HG03571 (cell line): ENCODE measurements at regions not wholly inside any gene's neighbourhood (a gene's known extent, or its start where the extent isn't known, plus 50 kb on each side); places are given as distances from the start of the nearest gene placed in this dataset.

Experiments
- ATAC-seq: cut with Tn5 transposase; IDR thresholded peaks from one replicate; pipeline ENCODE4 v1.9.1; 2021; ENCODE audit not compliant: unreplicated experiment

DNA sequence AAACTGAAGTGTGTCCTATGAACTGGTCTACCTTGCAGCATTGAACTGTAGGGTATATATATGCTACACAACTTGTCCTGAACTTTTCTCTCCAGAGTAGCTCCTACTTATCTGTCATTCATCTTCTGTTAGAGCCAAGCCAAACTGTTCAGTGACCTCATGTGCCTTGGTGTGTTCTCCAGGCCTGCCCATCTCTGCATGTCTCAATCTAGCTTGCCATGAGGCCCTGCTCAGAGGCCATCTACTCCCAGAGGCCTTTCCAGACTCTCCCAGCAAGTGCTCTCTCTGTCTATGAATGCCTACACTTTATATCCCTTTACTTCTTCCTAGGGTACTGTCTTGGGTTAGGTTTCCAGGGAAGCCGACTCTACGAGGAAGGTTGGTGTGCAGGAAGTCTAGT lies 99.8 kb upstream of the MTPN start:
- no peak for ATAC-seq

DNA sequence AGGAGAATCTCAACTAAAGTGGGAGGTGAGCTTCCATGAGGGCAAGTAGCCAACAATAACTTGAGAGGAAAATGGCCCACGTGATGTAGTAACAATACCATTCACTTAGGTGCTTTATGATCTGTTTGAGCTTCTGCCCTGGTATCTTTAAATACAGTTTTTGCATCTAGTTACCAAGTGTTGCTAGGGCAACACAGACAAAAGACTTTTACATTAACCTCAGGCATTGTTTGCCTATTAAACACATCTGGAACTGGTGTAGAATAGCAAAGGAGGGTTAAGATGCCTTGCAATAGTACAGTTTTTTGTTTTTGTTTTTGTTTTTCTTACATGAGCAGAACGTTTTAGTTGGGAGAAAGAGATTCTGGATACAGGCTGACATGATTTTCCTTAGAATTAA lies 97.7 kb upstream of the MTPN start:
- no peak for ATAC-seq

DNA sequence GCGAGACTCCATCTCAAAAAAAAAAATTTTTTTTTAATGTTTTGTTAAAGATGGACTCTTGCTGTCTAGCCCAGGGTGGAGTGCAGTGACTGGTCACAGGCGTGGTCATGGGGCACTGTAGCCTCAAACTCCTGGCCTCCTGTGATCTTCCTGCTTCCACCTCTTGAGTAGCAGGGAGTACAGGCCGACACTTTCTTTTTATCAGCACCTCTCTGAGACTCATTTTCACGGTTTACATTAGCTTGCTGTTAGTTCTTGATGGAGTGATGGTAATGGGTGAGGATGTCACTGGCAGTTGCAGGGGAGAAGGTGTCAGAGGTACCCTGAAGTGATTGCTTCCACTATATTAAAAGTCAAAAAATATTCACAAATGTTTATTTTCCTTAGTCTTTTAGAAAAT lies 95.3 kb upstream of the MTPN start:
- no peak for ATAC-seq

DNA sequence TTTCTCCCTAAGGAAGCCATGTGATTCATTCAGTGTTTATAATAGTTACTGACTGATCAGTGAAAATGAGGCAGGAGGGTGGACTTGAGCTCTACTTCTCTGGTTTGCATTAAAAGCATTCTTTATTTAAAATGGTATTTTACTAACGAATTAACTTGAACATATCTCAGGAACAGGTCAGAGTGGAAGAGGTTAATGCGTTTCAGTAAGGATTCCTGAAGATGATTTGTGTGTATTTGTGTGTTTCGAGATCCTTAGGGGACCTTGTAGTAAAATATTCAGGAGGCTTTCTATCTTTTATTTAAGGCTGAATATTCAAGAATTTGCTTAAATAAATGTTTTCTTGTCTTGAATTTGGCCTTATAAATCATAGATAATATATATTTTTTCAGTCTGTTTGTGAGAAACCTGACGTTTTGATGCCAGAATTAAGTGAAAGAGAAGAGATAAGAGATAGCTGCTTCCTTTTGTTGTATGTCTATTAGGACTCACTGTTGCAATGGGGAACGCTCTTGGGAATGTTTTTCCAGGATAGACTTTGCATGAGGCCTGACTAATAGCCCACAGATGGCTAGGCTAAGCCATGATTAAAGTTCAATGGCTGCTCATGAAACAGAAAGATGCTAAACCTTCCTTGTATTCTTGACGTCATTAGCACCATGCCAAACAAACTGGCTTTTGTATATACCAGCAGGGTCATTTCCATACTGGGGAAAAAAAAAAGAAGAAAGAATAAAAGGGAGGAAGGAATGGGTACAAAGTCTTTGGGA lies 93.8 kb upstream of the MTPN start:
- no peak for ATAC-seq

DNA sequence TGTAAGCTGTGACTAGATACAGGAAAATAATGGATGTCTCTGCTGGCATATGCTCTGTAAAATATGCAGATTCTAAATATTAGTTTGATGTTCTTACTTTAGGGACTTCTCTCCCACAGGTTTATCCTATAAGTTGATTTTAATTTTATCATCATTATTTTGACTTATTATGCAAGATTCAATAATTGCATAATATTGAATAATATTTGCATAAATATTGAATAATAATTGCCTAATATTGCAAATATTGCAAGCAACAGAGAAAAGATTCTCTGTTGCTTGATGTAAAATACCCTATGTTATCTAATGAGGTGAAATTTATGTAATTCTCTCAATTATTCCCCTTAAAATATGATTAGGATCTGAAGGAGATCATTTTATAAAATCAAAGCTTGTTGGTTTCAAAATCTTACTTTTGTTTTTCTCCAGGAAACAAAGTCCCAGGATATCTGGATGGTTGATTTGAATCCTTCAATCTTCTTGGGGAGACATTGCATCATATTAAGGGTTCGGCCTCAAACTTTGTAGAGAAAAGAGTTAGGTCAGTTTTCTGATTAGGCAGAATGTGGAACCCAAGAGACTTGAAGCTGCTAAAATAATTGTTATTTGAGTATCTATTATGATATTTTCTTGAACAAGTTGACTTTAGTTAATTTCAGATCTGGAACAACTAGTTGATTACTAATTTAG lies 92.8 kb upstream of the MTPN start:
- no peak for ATAC-seq

DNA sequence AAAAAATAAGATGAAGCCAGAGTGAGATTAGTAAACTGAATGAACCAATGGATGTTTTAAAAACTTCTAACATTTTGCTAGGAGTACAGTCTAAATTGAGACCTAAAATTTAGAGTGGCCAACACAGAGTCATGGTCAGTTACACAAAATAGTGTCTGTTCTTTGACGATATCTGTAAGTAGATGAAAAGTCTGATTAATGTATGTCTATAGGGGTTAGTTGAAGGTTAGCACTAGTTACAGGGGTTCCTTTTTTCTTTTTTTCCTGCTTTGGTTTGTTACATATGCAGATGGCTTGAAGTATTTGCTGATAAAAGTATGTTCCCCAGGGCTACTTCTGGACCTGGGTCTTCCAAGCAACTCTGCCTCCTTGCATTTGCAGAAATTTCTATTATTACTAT lies 90.1 kb upstream of the MTPN start:
- no peak for ATAC-seq

DNA sequence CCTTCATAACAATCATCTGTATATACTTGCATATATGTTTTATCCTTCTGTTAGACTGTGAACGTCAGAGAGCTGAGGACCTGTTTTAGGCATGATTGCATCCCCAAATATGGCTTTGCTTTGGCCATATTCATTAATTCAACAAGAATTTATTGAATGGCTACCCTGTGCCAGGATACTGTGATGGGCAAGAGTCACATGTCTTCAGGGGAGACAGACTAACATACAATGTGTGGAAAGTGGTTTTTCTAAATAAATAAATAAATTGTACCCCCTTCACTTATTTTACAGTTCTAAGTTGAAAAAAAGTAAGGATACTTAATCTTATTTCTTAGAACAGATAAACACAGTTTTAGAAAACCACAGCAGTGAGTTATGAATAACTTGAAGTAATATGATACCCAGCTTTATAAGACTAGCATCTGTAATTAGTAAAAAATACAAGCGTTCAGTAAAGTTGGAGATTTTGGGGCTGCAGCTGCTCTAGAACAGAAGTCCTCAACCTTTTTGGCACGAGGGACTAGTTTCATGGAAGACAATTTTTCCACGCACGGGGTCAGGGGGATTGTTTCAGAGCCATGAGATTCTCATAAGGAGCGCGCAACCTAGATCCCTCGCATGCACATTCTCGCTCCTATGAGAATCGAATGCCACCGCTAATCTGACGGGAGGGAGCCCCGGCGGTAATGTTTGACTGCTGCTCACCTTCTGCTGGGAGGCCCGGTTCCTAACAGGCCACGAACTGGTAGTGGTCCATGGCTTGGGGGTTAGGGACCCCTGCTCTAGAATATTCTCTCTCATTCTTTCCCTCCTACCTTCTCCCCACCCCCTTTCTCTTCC lies 89.4 kb upstream of the MTPN start:
- no peak for ATAC-seq

DNA sequence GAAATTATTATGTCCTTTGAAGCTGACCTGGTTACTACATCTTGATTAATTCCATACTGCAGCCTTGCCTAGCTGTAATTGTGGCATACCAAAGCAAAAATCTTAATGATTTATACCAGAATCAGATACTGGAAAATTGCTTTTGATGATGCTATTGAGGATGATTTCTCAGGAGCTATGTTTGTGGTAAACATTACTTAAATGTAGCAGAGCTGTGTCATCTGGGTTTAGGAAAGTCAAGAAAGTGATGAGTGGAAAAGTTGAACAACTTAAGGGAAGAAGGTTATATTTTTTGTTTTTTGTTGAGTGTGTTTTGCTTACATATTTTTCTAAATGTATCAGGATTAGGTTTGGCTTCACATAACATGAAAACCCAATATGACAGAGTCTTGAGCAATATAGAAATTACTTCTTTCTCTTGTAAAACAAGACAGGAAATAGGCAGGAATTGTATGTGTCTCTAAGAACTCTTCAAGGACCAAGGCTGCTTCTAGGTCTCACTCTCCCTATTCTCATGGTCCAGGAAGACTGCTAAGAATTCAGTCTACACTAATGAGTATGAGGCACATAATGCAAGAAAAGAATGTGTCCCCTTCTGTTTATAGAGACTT lies 87.6 kb upstream of the MTPN start:
- no peak for ATAC-seq

DNA sequence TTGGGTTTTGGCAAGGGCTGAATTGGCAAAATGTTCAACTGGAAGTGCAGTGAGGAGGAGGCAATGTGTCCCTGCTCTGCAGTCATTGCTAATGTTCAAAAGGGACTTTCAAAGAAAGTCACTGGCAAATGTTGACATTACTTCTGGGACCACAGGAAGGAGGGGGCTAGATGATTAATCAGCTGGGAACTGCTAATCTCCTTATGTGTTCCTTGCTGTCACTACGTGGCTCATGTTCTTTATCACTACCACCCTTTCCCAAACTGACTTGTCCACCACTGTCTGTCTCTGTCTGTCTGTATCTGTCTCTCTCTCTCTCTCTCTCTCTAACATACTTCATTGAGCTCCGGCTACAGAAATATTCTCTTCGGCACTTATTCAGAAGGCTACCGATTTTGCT lies 86.9 kb upstream of the MTPN start:
- no peak for ATAC-seq

DNA sequence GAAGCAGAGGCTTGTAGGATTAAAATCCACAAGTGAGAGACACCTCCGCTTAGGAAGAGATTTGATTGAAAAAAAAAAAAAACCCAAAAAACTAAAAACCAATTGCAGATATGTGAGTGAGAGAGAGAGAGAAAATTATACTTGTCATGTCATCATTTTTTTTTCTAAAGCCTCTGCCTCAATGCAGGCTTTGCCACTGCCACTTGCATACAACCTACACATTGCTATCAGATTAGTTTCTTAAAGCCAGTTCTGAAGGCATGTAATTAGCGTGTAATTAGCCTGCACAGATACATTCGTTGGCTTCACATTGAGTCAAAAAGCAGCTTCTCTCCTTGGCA lies 86.1 kb upstream of the MTPN start:
- no peak for ATAC-seq

DNA sequence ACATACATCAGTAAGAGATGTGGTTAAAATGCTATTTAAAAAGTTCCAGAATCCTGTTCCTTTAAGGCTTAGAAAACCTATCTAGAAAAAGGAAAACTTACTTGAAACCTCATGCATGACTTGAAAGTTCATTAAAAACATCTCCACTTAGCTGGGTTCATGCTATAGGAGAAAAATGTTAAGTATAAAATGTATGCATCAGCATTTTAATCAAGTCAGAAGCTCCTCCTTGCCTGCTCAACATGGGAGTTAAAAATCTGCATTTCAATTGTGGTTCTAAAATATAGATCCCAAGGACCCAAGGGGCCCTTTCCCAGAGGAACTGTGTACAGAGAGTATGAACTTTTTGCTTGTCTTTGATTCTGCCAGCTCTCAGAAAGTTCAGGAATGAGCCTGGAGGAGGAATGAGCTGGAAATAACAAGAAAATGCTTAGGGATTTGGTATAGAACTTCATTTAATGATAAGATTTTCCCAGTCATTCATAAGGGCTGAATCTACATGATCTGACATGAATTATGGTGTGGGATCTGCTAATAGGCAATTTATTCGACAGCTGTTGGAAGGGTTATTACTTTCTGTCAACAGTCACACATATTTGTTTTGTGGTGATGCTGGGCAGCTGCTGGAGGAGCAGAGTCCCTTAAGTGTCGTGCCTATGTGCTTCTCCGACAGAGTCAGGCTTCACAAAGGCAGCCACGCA lies 85.6 kb upstream of the MTPN start:
- no peak for ATAC-seq

DNA sequence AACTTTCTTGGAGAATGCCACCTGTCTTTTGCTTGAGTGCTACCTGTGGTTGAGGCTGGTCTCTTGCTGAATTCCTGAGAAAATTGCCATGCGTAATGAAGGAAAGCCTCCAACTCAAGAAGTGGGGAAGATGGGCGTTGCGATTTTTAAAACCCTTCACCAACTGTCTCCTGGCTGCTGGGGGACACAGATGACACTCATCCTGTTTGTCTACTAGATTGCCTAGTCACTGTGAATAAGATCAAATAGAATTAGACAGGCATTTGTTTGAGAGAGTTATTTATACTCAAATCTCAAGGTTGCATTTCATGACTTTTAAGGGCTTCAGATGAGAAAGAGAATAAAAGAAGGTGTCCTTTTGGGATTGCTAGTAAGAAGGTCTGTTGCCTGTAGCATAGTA lies 84.3 kb upstream of the MTPN start:
- ATAC-seq, result no peak

DNA sequence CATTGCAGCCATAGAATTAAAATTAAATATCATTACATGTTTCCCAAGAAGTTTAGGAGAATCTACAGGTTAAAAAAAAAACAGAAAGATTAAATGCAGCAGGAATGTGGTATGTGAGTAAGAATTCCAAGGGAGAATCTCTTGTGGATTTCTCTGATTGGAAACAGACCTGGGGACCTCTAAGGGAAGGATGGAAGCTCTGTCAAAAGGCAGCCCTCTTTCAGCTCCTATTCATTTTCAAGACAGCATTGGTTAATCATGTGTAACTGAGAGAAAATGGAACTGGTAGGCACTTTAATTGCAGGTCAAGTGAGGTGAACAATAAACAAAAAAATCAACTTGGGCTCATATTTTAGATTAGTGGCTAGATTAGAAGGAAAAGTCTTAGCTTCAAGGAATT lies 81.4 kb upstream of the MTPN start:
- no peak for ATAC-seq

DNA sequence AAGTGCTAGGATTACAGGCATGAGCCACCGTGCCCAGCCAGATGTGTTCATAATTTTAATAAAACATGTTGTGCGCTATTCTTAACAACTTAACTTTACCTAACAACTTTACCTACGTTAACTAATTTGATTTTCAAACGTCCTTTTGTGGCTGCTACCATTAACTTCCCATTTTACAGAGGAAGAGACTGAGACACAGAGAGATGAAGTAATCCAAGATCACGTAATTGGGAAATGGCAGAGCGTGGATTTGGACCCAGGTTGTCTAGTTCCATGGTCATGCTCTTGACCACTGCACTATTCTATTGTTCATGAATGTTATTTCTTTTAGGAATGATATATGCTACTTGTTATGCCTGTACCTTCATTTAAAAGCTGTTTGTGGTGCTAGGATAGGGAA lies 80.3 kb upstream of the MTPN start:
- no peak for ATAC-seq

DNA sequence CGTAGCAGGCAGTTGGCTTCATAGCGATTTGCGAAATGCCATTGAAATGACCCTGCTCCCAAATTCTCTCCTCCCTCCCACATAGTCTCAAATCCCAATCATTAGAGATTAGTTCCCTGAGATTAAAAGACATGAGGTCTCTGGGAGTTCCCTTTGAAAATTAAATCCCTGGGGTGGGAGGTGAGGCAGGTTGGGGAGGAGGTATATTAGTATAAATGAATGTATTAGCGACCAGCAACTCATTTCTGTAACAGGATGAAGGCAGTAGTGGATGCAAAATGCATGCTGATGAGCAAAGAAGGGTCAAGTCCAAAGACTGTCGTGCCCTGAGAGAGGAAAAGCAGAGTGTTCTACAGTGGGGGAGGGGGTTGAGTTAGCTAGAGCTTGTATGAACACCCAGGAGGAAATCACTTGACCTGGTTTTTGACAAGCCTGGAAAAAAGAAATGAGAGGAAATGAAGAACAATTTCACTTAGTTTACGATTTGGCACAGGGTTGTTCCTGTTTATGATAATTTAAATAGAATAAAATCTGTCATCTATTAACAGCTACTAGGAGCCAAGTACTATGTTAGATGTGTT lies 79.6 kb upstream of the MTPN start:
- no peak for ATAC-seq

DNA sequence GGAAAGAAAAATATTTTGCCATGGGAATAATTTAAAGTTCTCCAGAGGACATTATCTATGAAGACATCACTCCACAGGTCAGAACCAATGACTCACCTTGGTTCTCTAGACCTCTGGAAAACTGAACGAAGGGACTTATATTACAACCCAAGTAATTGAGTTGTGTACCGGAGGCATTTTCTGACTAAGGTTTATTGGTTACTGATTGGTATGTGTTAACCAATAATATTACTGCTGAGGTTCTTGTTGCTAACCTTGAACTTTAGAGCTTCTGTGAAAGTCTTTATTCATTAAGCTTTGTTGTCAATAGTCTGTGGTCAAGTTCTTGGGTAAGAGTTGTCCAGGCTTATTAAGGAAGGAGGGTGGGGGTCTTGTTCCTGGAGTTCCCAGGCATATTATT lies 78.1 kb upstream of the MTPN start:
- ATAC-seq, result no peak

DNA sequence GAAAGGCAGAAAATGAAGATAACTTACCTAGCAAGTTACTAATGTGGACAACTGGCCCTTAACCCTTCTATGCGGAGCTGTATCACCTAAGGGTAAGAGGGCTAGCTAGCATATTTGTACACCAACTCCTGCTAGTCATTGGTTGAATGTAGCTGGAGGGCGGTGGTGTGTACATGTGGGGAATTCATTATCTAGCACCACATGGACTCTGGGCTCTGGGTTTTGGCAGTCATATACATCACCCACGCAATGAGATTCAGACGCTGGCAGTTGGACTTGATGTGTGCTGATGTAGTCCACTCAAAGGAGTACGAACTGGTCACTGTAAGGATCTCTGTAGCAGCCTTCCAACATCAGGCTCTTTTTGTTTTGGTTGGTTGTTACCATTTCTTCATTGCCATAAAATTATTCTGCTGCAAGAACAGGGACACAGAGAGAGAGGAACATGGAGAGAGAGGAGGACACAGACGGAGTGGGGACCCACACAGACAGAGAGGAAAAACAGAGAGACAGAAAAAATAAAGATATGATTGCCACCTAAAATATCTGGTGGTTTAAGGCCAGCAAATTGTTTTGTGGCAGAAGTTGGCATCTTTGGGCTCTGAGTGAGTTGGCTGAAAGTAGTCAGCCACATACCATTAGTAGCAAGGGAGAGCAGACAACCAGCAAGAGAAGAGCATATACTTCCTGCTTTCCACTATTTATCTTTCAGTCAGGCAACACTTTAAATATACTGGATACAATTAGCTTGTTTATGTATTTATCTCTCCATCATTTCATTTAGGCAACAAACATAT lies 76.7 kb upstream of the MTPN start:
- no peak for ATAC-seq

DNA sequence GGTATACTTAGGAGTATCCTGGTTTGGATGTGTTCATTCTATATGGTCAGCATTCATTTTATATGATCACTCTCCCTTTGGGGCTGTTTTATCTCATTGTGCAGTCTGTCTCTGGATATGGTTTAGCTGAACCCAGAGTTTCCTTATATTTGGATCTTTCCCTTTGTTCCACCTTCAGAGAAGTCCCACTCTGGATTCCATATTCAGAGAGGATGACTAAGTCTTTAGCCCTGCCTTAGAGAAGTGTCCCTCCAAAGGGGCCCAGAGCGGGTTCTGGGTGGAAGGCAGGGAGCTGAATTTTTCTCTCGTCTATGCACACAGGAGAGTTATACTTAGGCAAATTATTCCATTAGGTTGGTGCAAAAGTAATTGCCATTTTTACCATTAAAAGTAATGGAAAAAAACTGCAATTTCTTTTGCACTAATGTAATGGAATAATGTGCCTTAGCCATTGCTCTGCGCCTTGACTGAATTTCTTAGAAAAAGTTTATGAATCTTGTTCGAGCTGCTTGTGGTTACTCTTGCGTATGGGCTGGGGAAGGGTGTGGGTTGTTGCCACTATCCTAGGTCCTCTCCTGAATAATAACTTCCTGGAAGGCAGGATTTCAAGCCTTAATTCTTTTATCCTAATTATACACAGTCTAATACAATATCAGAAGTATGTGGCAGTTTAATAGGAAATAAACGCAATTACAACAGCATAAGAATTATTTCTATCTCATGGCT lies 74.2 kb upstream of the MTPN start:
- ATAC-seq, result no peak

DNA sequence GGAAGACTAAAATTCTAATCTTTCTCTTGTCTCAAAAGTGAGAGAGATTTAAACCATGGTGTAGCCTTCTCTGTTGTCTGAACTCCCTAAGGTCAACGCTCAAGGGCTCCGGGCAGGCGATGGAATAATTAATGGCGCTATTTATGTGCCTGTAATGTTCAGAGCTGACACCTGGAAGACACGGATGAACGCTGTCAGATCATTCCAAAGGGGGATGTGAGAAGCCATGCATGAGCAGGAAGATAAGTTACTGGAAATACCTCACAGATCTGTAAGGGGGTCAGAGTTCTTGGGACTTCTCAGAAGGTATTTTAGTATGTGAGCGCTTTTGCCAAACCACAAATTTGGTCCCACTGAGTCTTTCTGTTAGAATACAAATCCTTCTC lies 73.3 kb upstream of the MTPN start:
- no peak for ATAC-seq
